SK-N-MC (cell line): ENCODE measurements at regions not wholly inside any gene's neighbourhood (a gene's known extent, or its start where the extent isn't known, plus 50 kb on each side); places are given as distances from the start of the nearest gene placed in this dataset.

ENCODE experiments used
- EZH2 ChIP-seq: fragments of 200-600 bp; sonication (generic); IDR thresholded peaks from one replicate; pipeline ENCODE4 v1.6.1; 2017; ENCODE audit warnings: antibody characterized with exemption
- POLR2AphosphoS5 ChIP-seq: IDR thresholded peaks from 2 replicates; pipeline ENCODE4 v1.6.1; 2012; ENCODE audit warnings: mild to moderate bottlenecking, low read depth, low read length, borderline replicate concordance

- no peak for TF ChIP-seq POLR2AphosphoS5
- TF ChIP-seq EZH2: no peak
Measured at GRCh38 chr1:242712248-242712647, 187.8 kb upstream of the PLD5 start.
